HUDEP-2 (cell line): ENCODE measurements at regions not wholly inside any gene's neighbourhood (a gene's known extent, or its start where the extent isn't known, plus 50 kb on each side); places are given as distances from the start of the nearest gene placed in this dataset.
A peak's percentile ranks its signal among the peaks of the same experiment; 100 is the strongest.

Experiments
- DNase-seq, 76 experiments: peaks; one replicate each; lab custom pipeline; 2025; ENCODE audit not compliant: unreplicated experiment in 76 of 76; lab: John Stamatoyannopoulos, UW

DNA sequence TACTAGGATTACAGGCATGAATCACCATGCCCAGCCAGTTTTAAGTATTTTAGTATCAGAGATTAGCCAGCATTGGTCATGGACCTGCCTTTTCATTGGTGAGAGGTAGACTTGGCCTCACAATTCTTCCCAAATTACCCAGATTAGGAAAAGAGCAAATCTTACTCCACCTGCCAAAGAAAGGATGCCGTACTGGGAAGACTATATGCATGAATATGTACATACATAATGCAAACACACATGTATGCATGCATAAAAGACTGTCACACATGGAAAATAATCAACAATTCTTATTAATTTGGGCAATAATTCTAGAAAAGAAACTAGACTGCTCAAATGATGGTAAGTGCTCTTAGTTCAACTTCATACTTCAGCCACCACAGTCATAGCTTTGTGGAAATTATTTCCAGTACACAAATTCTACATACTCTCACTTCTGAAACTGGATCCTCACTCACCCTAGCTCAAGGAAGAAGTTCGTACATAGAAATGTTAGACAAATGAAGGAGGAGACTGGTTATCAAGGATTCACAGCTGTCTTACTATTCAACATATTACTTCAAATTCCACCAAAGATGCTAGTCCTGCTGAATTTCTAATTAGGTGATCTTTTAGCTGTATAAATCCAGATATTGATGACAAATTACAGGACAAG, 73.7 kb downstream of the MINAR2 start:
- DNase-seq: no peak

DNA sequence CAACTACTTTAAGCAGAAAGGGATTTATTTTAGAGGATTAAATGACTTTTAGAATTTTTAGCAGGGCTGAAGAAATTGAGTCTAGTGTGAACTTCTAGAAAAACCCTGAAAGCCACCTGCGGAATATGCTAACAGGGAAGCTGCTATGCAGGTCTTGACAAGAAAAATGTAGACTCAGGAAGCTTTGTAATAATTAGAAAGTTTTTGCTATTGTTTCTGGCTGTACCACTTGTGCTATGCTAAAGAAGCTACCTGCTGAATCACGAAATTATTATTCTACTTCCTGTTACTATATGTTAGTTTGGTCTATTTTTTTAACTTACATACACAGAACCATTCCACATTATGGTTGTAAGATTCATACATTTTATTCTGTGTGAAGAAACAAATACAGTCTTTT, 74.0 kb upstream of the CHSY3 start:
- no peak for DNase-seq

- no peak for DNase-seq
These were observed 67.9 kb upstream of the CHSY3 start for GRCh38 chr5:129836321-129836720.

DNA sequence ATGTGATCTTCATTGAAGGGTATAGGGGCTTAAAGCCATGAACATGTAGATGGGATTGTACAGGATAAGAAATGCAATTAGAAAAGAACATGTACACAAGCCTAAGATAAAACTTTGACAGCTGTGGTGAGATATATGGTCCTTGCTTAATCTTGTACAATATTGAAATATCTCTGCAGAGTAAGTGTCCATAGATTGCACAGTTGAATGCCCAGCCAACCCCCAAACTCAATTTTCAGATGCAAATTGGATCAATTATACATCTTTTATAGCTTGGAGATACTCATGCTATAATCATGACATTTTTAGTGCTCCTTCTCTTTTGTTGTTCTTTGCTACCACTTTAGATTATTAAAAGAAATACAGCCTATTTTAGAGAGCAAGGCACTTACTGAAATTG, 59.5 kb upstream of the CHSY3 start:
- DNase-seq: no peak

- peak in 68 of 76 experiments; percentile 2 to 74 (median 42) for DNase-seq
These were observed 51.4 kb upstream of the CHSY3 start for GRCh38 chr5:129852747-129853352.

GRCh38 chr5:129853588-129853987, 50.7 kb upstream of the CHSY3 start:
- DNase-seq: no peak
